Epithelial cell of prostate (primary cell): ENCODE measurements at regions not wholly inside any gene's neighbourhood (a gene's known extent, or its start where the extent isn't known, plus 50 kb on each side); places are given as distances from the start of the nearest gene placed in this dataset.

Source experiments
- DNase-seq: peaks from one replicate; pipeline ENCODE4 v3.0.0-alpha.2; 2011; ENCODE audit warnings: low read depth, low spot score
- H3K27ac ChIP-seq: fragments of 450-650 bp; 2 replicates; pipeline ENCODE4 v1.5.1; 2017; ENCODE audit warnings: mild to moderate bottlenecking

- no peak overlapping the region for H3K27ac ChIP-seq
- DNase-seq = no peak
Observed at GRCh38 chr20:36102809-36103596, 51.5 kb upstream of the EPB41L1 start.

GRCh38 chr20:36104244-36104643, 50.3 kb upstream of the EPB41L1 start:
- DNase-seq = no peak
- H3K27ac ChIP-seq = no peak overlapping the region
